ENCODE measurements at regions not wholly inside any gene's neighbourhood (a gene's known extent, or its start where the extent isn't known, plus 50 kb on each side); places are given as distances from the start of the nearest gene placed in this dataset.
A peak's percentile ranks its signal among the peaks of the same experiment; 100 is the strongest.

GRCh38 chr3:72275331-72275751, 490.4 kb upstream of the PROK2 start:
- Histone ChIP-seq H3K27me3 (no peaks in the 10 kb centered on the region), H3K4me1 (ENCODE audit: insufficient read depth) (peaks cover 35% of the 10 kb centered on the region), H3K79me2 (no peaks in the 10 kb centered on the region), H3K9me2 (replicated peaks; ENCODE audit: insufficient read depth) (no peaks in the 10 kb centered on the region), H2AFZ (no peak overlapping the region), H3K4me3 (no peak overlapping the region), H3K9me3 (ENCODE audit: low read depth) (no peaks in the 10 kb centered on the region), H3K27ac (peak overlapping the region; percentile 87), H3K36me3 (replicated peaks; ENCODE audit: insufficient read depth, low read depth) (no peaks in the 10 kb centered on the region), H3K4me2 (peak overlapping the region; percentile 43), H4K20me1 (ENCODE audit: insufficient read depth, poor library complexity, severe bottlenecking) (no peaks in the 10 kb centered on the region)
- TF ChIP-seq CTCF (IDR thresholded peaks at IDR 0.05; ENCODE audit: poor library complexity) (no peak), EZH2 (IDR thresholded peaks at IDR 0.05; ENCODE audit: borderline replicate concordance) (no peak), EZH2phosphoT487 (IDR thresholded peaks at IDR 0.05; ENCODE audit: low read depth, severe bottlenecking, unreplicated experiment) (no peak)
- no peak for DNase-seq (ENCODE audit: low spot score)
- WGBS (ENCODE audit: low lambda C conversion rate, missing lambda C conversion rate), result 61% methylated on average over 7 of the region's 7 CpGs

- peak; percentile 69 for DNase-seq (ENCODE audit: low spot score)
- peak overlapping the region; percentile 87 for H3K27ac ChIP-seq
Measured at GRCh38 chr3:72274493-72275330, 489.8 kb upstream of the PROK2 start.

GRCh38 chr3:72273615-72274014, 488.7 kb upstream of the PROK2 start:
- H3K9me2 ChIP-seq (replicated peaks; ENCODE audit: insufficient read depth), result no peaks in the 10 kb centered on the region
- no peaks in the 10 kb centered on the region for H4K20me1 ChIP-seq (ENCODE audit: insufficient read depth, poor library complexity, severe bottlenecking)
- H3K4me3 ChIP-seq, result no peak overlapping the region
- no peaks in the 10 kb centered on the region for H3K36me3 ChIP-seq (replicated peaks; ENCODE audit: insufficient read depth, low read depth)
- H3K79me2 ChIP-seq, result no peaks in the 10 kb centered on the region
- peak overlapping the region; percentile 43 for H3K4me2 ChIP-seq
- no peaks in the 10 kb centered on the region for H3K9me3 ChIP-seq (ENCODE audit: low read depth)
- peak overlapping the region; percentile 87 for H3K27ac ChIP-seq
- H3K27me3 ChIP-seq, result no peaks in the 10 kb centered on the region
- H3K4me1 ChIP-seq (ENCODE audit: insufficient read depth), result peaks cover 37% of the 10 kb centered on the region
- TF ChIP-seq EZH2phosphoT487 (IDR thresholded peaks at IDR 0.05; ENCODE audit: low read depth, severe bottlenecking, unreplicated experiment), result no peak
- no peak for TF ChIP-seq CTCF (IDR thresholded peaks at IDR 0.05; ENCODE audit: poor library complexity)
- TF ChIP-seq EZH2 (IDR thresholded peaks at IDR 0.05; ENCODE audit: borderline replicate concordance), result no peak
- DNase-seq (ENCODE audit: low spot score), result peak; percentile 71
- WGBS (ENCODE audit: low lambda C conversion rate, missing lambda C conversion rate), result 34% methylated on average over 6 of the region's 6 CpGs
- H2AFZ ChIP-seq, result no peak overlapping the region

More at GRCh38 chr3:72274493-72275330, 489.8 kb upstream of the PROK2 start:
- Histone ChIP-seq H3K79me2 (no peaks in the 10 kb centered on the region), H3K9me2 (replicated peaks; ENCODE audit: insufficient read depth) (no peaks in the 10 kb centered on the region), H2AFZ (no peak overlapping the region), H3K4me1 (ENCODE audit: insufficient read depth) (peaks cover 34% of the 10 kb centered on the region), H3K4me2 (peak overlapping the region; percentile 43), H3K36me3 (replicated peaks; ENCODE audit: insufficient read depth, low read depth) (no peaks in the 10 kb centered on the region), H3K27me3 (no peaks in the 10 kb centered on the region), H4K20me1 (ENCODE audit: insufficient read depth, poor library complexity, severe bottlenecking) (no peaks in the 10 kb centered on the region), H3K4me3 (no peak overlapping the region), H3K9me3 (ENCODE audit: low read depth) (no peaks in the 10 kb centered on the region)
- 42% methylated on average over 12 of the region's 12 CpGs for WGBS (ENCODE audit: low lambda C conversion rate, missing lambda C conversion rate)
- TF ChIP-seq EZH2 (IDR thresholded peaks at IDR 0.05; ENCODE audit: borderline replicate concordance) (no peak), EZH2phosphoT487 (IDR thresholded peaks at IDR 0.05; ENCODE audit: low read depth, severe bottlenecking, unreplicated experiment) (no peak)

GRCh38 chr3:72272356-72272755, 487.4 kb upstream of the PROK2 start:
- Histone ChIP-seq H3K27me3 (no peaks in the 10 kb centered on the region), H3K4me3 (no peak overlapping the region), H3K9me2 (replicated peaks; ENCODE audit: insufficient read depth) (no peaks in the 10 kb centered on the region), H3K4me2 (no peak overlapping the region), H2AFZ (no peak overlapping the region), H4K20me1 (ENCODE audit: insufficient read depth, poor library complexity, severe bottlenecking) (no peaks in the 10 kb centered on the region), H3K27ac (no peak overlapping the region), H3K4me1 (ENCODE audit: insufficient read depth) (peaks cover 37% of the 10 kb centered on the region), H3K36me3 (replicated peaks; ENCODE audit: insufficient read depth, low read depth) (no peaks in the 10 kb centered on the region), H3K9me3 (ENCODE audit: low read depth) (no peaks in the 10 kb centered on the region), H3K79me2 (no peaks in the 10 kb centered on the region)
- DNase-seq (ENCODE audit: low spot score), result no peak
- TF ChIP-seq EZH2phosphoT487 (IDR thresholded peaks at IDR 0.05; ENCODE audit: low read depth, severe bottlenecking, unreplicated experiment) (no peak), CTCF (IDR thresholded peaks at IDR 0.05; ENCODE audit: poor library complexity) (no peak), EZH2 (IDR thresholded peaks at IDR 0.05; ENCODE audit: borderline replicate concordance) (no peak)
- 98% methylated on average over 6 of the region's 6 CpGs for WGBS (ENCODE audit: low lambda C conversion rate, missing lambda C conversion rate)

Measured in hepatocyte (in vitro differentiated cells).